ENCODE measurements at regions not wholly inside any gene's neighbourhood (a gene's known extent, or its start where the extent isn't known, plus 50 kb on each side); places are given as distances from the start of the nearest gene placed in this dataset.

DNA sequence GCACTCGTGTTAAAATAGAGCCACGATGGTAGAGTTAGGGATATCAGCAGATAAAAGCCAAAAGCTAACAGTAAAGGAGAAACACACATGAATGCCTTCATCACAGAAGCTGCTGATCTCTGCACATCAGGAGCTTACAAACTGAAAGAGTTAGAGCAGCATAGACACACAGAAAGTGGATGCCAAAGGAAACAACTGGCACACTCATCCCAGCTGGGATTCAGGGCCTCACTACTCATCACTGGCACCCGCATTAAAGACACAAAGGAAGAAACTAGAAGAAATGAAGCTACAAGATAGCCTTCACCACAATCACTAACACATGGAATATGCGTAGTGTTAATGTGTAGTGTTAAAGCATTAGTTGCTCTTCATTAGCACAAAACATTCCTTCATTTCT lies 156.4 kb upstream of the TBL1X start:
- TF ChIP-seq POLR2AphosphoS5 (IDR thresholded peaks at IDR 0.05; ENCODE audit: low read depth) (no peak), GABPA (IDR thresholded peaks at IDR 0.05; ENCODE audit: low read depth) (no peak)
- TF ChIP-seq, protein P1, sequence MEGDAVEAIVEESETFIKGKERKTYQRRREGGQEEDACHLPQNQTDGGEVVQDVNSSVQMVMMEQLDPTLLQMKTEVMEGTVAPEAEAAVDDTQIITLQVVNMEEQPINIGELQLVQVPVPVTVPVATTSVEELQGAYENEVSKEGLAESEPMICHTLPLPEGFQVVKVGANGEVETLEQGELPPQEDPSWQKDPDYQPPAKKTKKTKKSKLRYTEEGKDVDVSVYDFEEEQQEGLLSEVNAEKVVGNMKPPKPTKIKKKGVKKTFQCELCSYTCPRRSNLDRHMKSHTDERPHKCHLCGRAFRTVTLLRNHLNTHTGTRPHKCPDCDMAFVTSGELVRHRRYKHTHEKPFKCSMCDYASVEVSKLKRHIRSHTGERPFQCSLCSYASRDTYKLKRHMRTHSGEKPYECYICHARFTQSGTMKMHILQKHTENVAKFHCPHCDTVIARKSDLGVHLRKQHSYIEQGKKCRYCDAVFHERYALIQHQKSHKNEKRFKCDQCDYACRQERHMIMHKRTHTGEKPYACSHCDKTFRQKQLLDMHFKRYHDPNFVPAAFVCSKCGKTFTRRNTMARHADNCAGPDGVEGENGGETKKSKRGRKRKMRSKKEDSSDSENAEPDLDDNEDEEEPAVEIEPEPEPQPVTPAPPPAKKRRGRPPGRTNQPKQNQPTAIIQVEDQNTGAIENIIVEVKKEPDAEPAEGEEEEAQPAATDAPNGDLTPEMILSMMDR (IDR thresholded peaks at IDR 0.05; ENCODE audit: insufficient read depth, low read length): no peak
